C4-2B (cell line): ENCODE measurements at regions not wholly inside any gene's neighbourhood (a gene's known extent, or its start where the extent isn't known, plus 50 kb on each side); places are given as distances from the start of the nearest gene placed in this dataset.

ENCODE experiments used
- H3K27ac ChIP-seq: fragments of 450-650 bp; 2 replicates; pipeline ENCODE4 v1.5.1; 2017
- CTCF ChIP-seq: fragments of 450-650 bp; conservative IDR thresholded peaks from 2 replicates; pipeline ENCODE4 v1.5.1; 2017; ENCODE audit warnings: mild to moderate bottlenecking
- ZFX ChIP-seq: fragments of 450-650 bp; IDR thresholded peaks from 2 replicates; pipeline ENCODE4 v1.6.1; 2017

GRCh38 chr2:58794916-58795315 is 553.8 kb upstream of the FANCL start:
- no peak overlapping the region for H3K27ac ChIP-seq
- TF ChIP-seq ZFX (no peak), CTCF (no peak)

- TF ChIP-seq ZFX: no peak
- TF ChIP-seq CTCF: no peak
- H3K27ac ChIP-seq: no peak overlapping the region
Observed at GRCh38 chr2:58794103-58794502, 553.0 kb upstream of the FANCL start.

- TF ChIP-seq ZFX (no peak), CTCF (no peak)
- no peak overlapping the region for H3K27ac ChIP-seq
Observed at GRCh38 chr2:58788402-58788801, 547.3 kb upstream of the FANCL start.

- TF ChIP-seq CTCF: no peak
- H3K27ac ChIP-seq: no peak overlapping the region
Observed at GRCh38 chr2:58770846-58771245, 529.7 kb upstream of the FANCL start.

- TF ChIP-seq ZFX (no peak), CTCF (no peak)
- no peak overlapping the region for H3K27ac ChIP-seq
Observed at GRCh38 chr2:58769864-58770234, 528.7 kb upstream of the FANCL start.

- TF ChIP-seq ZFX: no peak
- TF ChIP-seq CTCF: no peak
- no peak overlapping the region for H3K27ac ChIP-seq
Observed at GRCh38 chr2:58769111-58769863, 528.2 kb upstream of the FANCL start.

GRCh38 chr2:58768715-58769080 is 527.6 kb upstream of the FANCL start:
- H3K27ac ChIP-seq: no peak overlapping the region

More at GRCh38 chr2:58768715-58769080, 527.6 kb upstream of the FANCL start:
- TF ChIP-seq CTCF (no peak), ZFX (no peak)
